ENCODE measurements at regions not wholly inside any gene's neighbourhood (a gene's known extent, or its start where the extent isn't known, plus 50 kb on each side); places are given as distances from the start of the nearest gene placed in this dataset.
"Not testable (repeated sequence)": the region's sequence is repeated elsewhere in the genome, so short reads cannot be mapped to it uniquely, and the experiment has no call there.

DNA sequence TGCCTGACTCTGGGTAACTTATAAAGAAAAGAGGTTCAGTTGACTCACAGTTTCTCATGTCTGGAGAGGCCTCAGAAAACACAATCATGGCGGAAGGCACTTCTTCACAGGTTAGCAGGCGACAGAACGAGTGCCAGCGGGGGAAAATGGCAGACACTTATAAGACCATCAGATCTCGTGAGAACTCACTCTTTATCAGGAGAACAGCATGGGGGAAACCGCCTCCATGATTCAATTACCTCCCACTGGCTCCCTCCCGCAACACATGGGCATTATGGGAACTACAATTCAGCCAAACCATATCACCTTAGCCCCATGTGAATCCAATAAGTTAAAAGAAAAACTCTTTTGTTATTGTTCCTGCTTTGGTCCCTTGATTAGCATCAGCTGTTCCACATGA, 725.2 kb downstream of the LRRIQ3 start:
- H3K27ac ChIP-seq (ENCODE audit: low read length) = no peak overlapping the region
- DNase-seq (no peak), ATAC-seq (ENCODE audit: insufficient read depth, low read depth) (no peak)
- H2AFZ ChIP-seq (ENCODE audit: low read depth, low read length) = no peak overlapping the region
- H4K20me1 ChIP-seq (ENCODE audit: insufficient read depth, low read length) = no peaks in the 10 kb centered on the region
- no peak overlapping the region for H3K9ac ChIP-seq (ENCODE audit: low read depth, low read length)
- H3K4me3 ChIP-seq (ENCODE audit: low read depth in 1 of 2, low read length in 2 of 2) = no peak overlapping the region
- no peaks in the 10 kb centered on the region for H3K4me1 ChIP-seq (ENCODE audit: insufficient read depth, low read length)
- H3K36me3 ChIP-seq (ENCODE audit: insufficient read depth, low read length) = no peaks in the 10 kb centered on the region
- no peak for TF ChIP-seq EZH2 (IDR thresholded peaks at IDR 0.05; ENCODE audit: borderline replicate concordance, low read depth, low read length, severe bottlenecking)
- TF ChIP-seq, protein P1, sequence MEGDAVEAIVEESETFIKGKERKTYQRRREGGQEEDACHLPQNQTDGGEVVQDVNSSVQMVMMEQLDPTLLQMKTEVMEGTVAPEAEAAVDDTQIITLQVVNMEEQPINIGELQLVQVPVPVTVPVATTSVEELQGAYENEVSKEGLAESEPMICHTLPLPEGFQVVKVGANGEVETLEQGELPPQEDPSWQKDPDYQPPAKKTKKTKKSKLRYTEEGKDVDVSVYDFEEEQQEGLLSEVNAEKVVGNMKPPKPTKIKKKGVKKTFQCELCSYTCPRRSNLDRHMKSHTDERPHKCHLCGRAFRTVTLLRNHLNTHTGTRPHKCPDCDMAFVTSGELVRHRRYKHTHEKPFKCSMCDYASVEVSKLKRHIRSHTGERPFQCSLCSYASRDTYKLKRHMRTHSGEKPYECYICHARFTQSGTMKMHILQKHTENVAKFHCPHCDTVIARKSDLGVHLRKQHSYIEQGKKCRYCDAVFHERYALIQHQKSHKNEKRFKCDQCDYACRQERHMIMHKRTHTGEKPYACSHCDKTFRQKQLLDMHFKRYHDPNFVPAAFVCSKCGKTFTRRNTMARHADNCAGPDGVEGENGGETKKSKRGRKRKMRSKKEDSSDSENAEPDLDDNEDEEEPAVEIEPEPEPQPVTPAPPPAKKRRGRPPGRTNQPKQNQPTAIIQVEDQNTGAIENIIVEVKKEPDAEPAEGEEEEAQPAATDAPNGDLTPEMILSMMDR (IDR thresholded peaks at IDR 0.05; ENCODE audit: borderline replicate concordance, extremely low read depth, low read length, poor library complexity, severe bottlenecking) = no peak
- H3K79me2 ChIP-seq (ENCODE audit: insufficient read depth, low read length) = no peaks in the 10 kb centered on the region
- no peaks in the 10 kb centered on the region for H3K27me3 ChIP-seq (ENCODE audit: insufficient read depth, low read length, poor library complexity)
- no peak overlapping the region for H3K4me2 ChIP-seq (ENCODE audit: insufficient read depth, low read length)
- no peaks in the 10 kb centered on the region for H3K9me3 ChIP-seq (ENCODE audit: insufficient read depth, low read length, severe bottlenecking)

DNA sequence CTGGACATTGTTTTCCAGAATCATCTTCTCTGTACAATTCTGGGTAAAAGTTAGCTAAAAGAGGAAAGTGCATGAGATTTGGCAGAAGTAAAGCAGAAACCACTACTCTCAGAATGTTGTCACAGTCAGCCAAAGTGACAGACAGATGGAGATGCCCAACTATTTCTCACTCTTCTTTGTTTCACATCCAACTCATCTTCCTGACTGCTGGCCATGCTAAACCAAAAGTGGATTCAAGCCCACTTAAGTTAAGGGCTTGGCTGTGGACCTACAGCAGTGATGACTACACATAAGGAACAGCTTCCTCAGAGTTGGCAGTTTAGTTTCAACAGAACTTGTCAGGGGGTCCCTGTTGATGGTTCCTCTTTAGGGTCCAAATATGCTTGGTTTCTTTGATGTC, 730.2 kb downstream of the LRRIQ3 start:
- Histone ChIP-seq H3K9me3 (ENCODE audit: insufficient read depth, low read length, severe bottlenecking) (no peaks in the 10 kb centered on the region), H3K4me1 (ENCODE audit: insufficient read depth, low read length) (no peaks in the 10 kb centered on the region), H3K27ac (ENCODE audit: low read length) (no peak overlapping the region), H3K36me3 (ENCODE audit: insufficient read depth, low read length) (no peaks in the 10 kb centered on the region), H3K79me2 (ENCODE audit: insufficient read depth, low read length) (no peaks in the 10 kb centered on the region), H3K4me3 (ENCODE audit: low read depth in 1 of 2, low read length in 2 of 2) (no peak overlapping the region), H2AFZ (ENCODE audit: low read depth, low read length) (no peak overlapping the region), H3K9ac (ENCODE audit: low read depth, low read length) (no peak overlapping the region), H4K20me1 (ENCODE audit: insufficient read depth, low read length) (no peaks in the 10 kb centered on the region), H3K27me3 (ENCODE audit: insufficient read depth, low read length, poor library complexity) (no peaks in the 10 kb centered on the region), H3K4me2 (ENCODE audit: insufficient read depth, low read length) (no peak overlapping the region)
- TF ChIP-seq, protein P1 (IDR thresholded peaks at IDR 0.05; ENCODE audit: borderline replicate concordance, extremely low read depth, low read length, poor library complexity, severe bottlenecking) = no peak
- no peak for TF ChIP-seq EZH2 (IDR thresholded peaks at IDR 0.05; ENCODE audit: borderline replicate concordance, low read depth, low read length, severe bottlenecking)
- no peak for DNase-seq
- ATAC-seq (ENCODE audit: insufficient read depth, low read depth) = no peak

DNA sequence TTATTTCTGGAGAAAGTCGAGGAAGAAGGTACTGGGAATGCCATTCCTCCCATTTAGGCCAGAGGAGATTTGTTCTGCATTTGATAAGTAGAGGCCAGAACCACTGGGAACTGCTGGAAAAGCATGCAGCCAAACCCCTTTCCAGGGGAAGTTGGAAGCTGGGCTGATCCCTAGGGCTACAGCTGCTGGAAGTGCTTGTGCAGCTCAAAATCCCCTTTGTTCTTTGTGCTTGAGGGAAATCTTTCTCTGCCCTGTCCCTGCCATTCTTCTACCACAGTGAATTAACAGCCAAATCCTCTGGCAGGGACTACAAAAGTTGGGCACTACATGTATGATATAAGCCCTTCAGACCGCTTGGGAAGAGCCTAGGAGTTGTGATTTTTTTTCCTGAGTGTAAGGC, 734.1 kb downstream of the LRRIQ3 start:
- no peaks in the 10 kb centered on the region for H3K36me3 ChIP-seq (ENCODE audit: insufficient read depth, low read length)
- TF ChIP-seq EZH2 (IDR thresholded peaks at IDR 0.05; ENCODE audit: borderline replicate concordance, low read depth, low read length, severe bottlenecking) = no peak
- TF ChIP-seq, protein P1 (IDR thresholded peaks at IDR 0.05; ENCODE audit: borderline replicate concordance, extremely low read depth, low read length, poor library complexity, severe bottlenecking) = no peak
- no peak for ATAC-seq (ENCODE audit: insufficient read depth, low read depth)

DNA sequence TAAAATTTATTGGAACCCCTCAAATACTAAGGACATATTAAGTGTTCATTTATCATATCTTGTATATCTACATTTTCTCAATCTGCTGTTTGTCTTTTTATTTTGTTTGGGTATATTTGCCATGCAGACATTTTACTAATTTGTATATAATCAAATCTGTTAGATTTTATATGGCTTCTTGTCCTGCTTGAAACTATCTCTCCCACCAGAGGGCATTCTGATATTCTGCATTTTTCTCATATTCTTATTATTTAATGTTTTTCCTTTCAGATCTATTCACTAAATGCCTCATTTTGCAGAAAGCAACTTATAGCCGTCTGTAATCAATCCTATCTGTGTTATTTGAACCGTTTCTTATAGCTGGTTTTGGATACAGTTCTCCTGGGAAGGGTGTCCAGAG, 745.5 kb downstream of the LRRIQ3 start:
- no peaks in the 10 kb centered on the region for H3K36me3 ChIP-seq (ENCODE audit: insufficient read depth, low read length)
- H3K9me3 ChIP-seq (ENCODE audit: insufficient read depth, low read length, severe bottlenecking) = no peaks in the 10 kb centered on the region
- no peaks in the 10 kb centered on the region for H3K4me1 ChIP-seq (ENCODE audit: insufficient read depth, low read length)
- no peak overlapping the region for H3K27ac ChIP-seq (ENCODE audit: low read length)
- no peaks in the 10 kb centered on the region for H4K20me1 ChIP-seq (ENCODE audit: insufficient read depth, low read length)
- TF ChIP-seq, protein P1 (IDR thresholded peaks at IDR 0.05; ENCODE audit: borderline replicate concordance, extremely low read depth, low read length, poor library complexity, severe bottlenecking) = no peak
- no peak for TF ChIP-seq EZH2 (IDR thresholded peaks at IDR 0.05; ENCODE audit: borderline replicate concordance, low read depth, low read length, severe bottlenecking)
- ATAC-seq (ENCODE audit: insufficient read depth, low read depth) = no peak
- no peak for DNase-seq
- no peaks in the 10 kb centered on the region for H3K79me2 ChIP-seq (ENCODE audit: insufficient read depth, low read length)
- no peak overlapping the region for H3K4me2 ChIP-seq (ENCODE audit: insufficient read depth, low read length)
- H3K27me3 ChIP-seq (ENCODE audit: insufficient read depth, low read length, poor library complexity) = no peaks in the 10 kb centered on the region
- H3K9ac ChIP-seq (ENCODE audit: low read depth, low read length) = no peak overlapping the region
- no peak overlapping the region for H2AFZ ChIP-seq (ENCODE audit: low read depth, low read length)
- no peak overlapping the region for H3K4me3 ChIP-seq (ENCODE audit: low read depth in 1 of 2, low read length in 2 of 2)

More for the DNA sequence above, 734.1 kb downstream of the LRRIQ3 start:
- H3K9ac ChIP-seq (ENCODE audit: low read depth, low read length) = no peak overlapping the region
- no peaks in the 10 kb centered on the region for H4K20me1 ChIP-seq (ENCODE audit: insufficient read depth, low read length)
- no peak overlapping the region for H3K4me3 ChIP-seq (ENCODE audit: low read depth in 1 of 2, low read length in 2 of 2)
- H3K27ac ChIP-seq (ENCODE audit: low read length) = no peak overlapping the region
- DNase-seq = no peak
- no peak overlapping the region for H2AFZ ChIP-seq (ENCODE audit: low read depth, low read length)
- H3K79me2 ChIP-seq (ENCODE audit: insufficient read depth, low read length) = no peaks in the 10 kb centered on the region
- no peaks in the 10 kb centered on the region for H3K9me3 ChIP-seq (ENCODE audit: insufficient read depth, low read length, severe bottlenecking)
- no peaks in the 10 kb centered on the region for H3K4me1 ChIP-seq (ENCODE audit: insufficient read depth, low read length)
- H3K4me2 ChIP-seq (ENCODE audit: insufficient read depth, low read length) = no peak overlapping the region
- no peaks in the 10 kb centered on the region for H3K27me3 ChIP-seq (ENCODE audit: insufficient read depth, low read length, poor library complexity)

DNA sequence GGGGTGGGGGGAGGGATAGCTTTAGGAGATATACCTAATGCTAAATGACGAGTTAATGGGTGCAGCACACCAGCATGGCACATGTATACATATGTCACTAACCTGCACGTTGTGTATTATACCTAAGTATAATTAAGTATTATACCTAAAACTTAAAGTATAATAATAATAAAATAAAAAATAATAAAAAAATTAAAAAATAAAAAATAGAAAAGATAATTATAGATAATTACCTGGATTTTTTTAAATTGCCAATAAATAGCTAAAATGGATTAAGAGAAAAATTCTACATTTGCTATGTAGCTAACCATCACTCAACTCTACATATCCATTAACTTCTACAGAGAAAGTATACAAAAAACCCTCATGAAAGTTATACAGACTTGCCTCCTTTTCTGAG, 747.3 kb downstream of the LRRIQ3 start:
- not testable (repeated sequence) for H3K27me3 ChIP-seq (ENCODE audit: insufficient read depth, low read length, poor library complexity); H3K36me3 ChIP-seq (ENCODE audit: insufficient read depth, low read length); H2AFZ ChIP-seq (ENCODE audit: low read depth, low read length); H3K4me2 ChIP-seq (ENCODE audit: insufficient read depth, low read length); H3K27ac ChIP-seq (ENCODE audit: low read length); H3K4me1 ChIP-seq (ENCODE audit: insufficient read depth, low read length); H3K9ac ChIP-seq (ENCODE audit: low read depth, low read length); ATAC-seq (ENCODE audit: insufficient read depth, low read depth); DNase-seq; H3K9me3 ChIP-seq (ENCODE audit: insufficient read depth, low read length, severe bottlenecking); H4K20me1 ChIP-seq (ENCODE audit: insufficient read depth, low read length); H3K4me3 ChIP-seq (ENCODE audit: low read depth in 1 of 2, low read length in 2 of 2); H3K79me2 ChIP-seq (ENCODE audit: insufficient read depth, low read length)
